ENCODE measurements at regions not wholly inside any gene's neighbourhood (a gene's known extent, or its start where the extent isn't known, plus 50 kb on each side); places are given as distances from the start of the nearest gene placed in this dataset.

DNA sequence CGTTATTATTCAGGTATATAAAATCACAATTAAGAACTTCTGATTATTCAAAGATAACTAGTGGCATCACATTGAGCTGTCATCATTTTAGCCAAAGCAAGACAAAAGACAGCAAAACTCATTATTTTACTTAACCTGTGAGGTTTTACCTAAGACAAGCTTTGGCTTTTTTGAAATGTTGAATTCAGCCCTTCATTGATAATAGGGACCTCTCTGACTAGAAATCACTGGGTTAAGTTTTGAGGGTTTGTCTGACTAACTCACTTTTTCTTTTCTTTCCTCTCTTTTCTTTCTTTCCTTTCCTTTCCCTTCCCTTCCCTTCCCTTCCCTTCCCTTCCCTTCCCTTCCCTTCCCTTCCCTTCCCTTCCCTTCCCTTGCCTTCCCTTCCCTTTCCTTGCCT is 244.2 kb downstream of the GRXCR1 start:
- H3K14ac ChIP-seq (ENCODE audit: low read length) = no peak overlapping the region
- no peak for DNase-seq

DNA sequence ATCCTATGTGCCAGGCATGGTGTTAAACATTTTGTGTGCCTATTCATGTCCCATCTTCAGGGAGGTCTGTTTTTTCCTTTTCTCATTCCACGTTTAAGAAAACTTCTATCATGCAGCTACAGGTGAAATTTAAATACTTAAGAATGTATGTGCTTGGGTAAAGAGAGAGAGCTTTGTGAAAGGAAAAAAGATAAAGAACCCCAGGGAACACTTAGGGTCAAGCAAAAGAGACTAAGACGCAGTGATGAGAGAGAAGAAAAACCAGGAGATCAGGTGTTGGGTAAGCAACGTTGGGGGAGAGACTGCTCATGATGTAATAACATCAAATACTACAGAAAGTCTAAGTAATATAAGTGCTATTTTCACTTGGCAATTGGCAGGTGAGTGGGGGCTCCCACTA is 253.7 kb downstream of the GRXCR1 start:
- no peak for DNase-seq
- Histone ChIP-seq H3K9ac (ENCODE audit: low read length) (no peak overlapping the region), H3K79me2 (ENCODE audit: control insufficient read depth, insufficient read depth, low read length, poor library complexity) (no peaks in the 10 kb centered on the region), H2BK12ac (ENCODE audit: low read length) (no peak overlapping the region), H3K36me3 (ENCODE audit: control insufficient read depth in 1 of 2, insufficient read depth in 2 of 2, low read length in 2 of 2) (no peaks in the 10 kb centered on the region), H4K91ac (ENCODE audit: low read depth, low read length) (no peak overlapping the region), H3K9me3 (ENCODE audit: insufficient read depth, low read depth, low read length) (no peaks in the 10 kb centered on the region), H2AK5ac (ENCODE audit: low read length) (no peak overlapping the region), H3K4ac (ENCODE audit: low read depth, low read length) (no peak overlapping the region), H3K4me3 (ENCODE audit: low read depth, low read length) (no peak overlapping the region), H3K18ac (ENCODE audit: low read length) (no peak overlapping the region), H2BK5ac (ENCODE audit: low read depth, low read length, poor library complexity) (no peak overlapping the region), H2AFZ (ENCODE audit: insufficient read depth, low read length, poor library complexity) (no peak overlapping the region), H3K23ac (ENCODE audit: low read length) (no peak overlapping the region), H3K4me2 (ENCODE audit: low read length) (no peak overlapping the region), H3K14ac (ENCODE audit: low read length) (no peak overlapping the region), H3K4me1 (ENCODE audit: control insufficient read depth in 1 of 2, insufficient read depth in 2 of 2, low read length in 2 of 2) (no peaks in the 10 kb centered on the region), H3K27ac (ENCODE audit: low read depth, low read length) (no peak overlapping the region), H3K79me1 (ENCODE audit: low read length) (no peaks in the 10 kb centered on the region), H4K8ac (ENCODE audit: low read depth, low read length) (no peak overlapping the region), H4K12ac (ENCODE audit: low read depth, low read length) (no peak overlapping the region), H2BK120ac (ENCODE audit: insufficient read depth, low read length, poor library complexity) (no peak overlapping the region), H3K27me3 (ENCODE audit: insufficient read depth, low read length) (no peaks in the 10 kb centered on the region)
- WGBS (ENCODE audit: extremely low coverage, insufficient coverage, insufficient read length) = no CpG with 5 or more reads among the region's 3 CpGs

More for the DNA sequence above, 244.2 kb downstream of the GRXCR1 start:
- Histone ChIP-seq H4K91ac (ENCODE audit: low read depth, low read length) (no peak overlapping the region), H3K4me2 (ENCODE audit: low read length) (no peak overlapping the region), H3K18ac (ENCODE audit: low read length) (no peak overlapping the region), H3K9me3 (ENCODE audit: insufficient read depth, low read depth, low read length) (no peaks in the 10 kb centered on the region), H3K79me2 (ENCODE audit: control insufficient read depth, insufficient read depth, low read length, poor library complexity) (no peaks in the 10 kb centered on the region), H3K9ac (ENCODE audit: low read length) (no peak overlapping the region), H3K4me1 (ENCODE audit: control insufficient read depth in 1 of 2, insufficient read depth in 2 of 2, low read length in 2 of 2) (no peaks in the 10 kb centered on the region), H3K36me3 (ENCODE audit: control insufficient read depth in 1 of 2, insufficient read depth in 2 of 2, low read length in 2 of 2) (no peaks in the 10 kb centered on the region), H4K12ac (ENCODE audit: low read depth, low read length) (no peak overlapping the region), H3K79me1 (ENCODE audit: low read length) (no peaks in the 10 kb centered on the region), H3K4ac (ENCODE audit: low read depth, low read length) (no peak overlapping the region), H2BK5ac (ENCODE audit: low read depth, low read length, poor library complexity) (no peak overlapping the region), H3K27me3 (ENCODE audit: insufficient read depth, low read length) (no peaks in the 10 kb centered on the region), H2AK5ac (ENCODE audit: low read length) (no peak overlapping the region), H3K4me3 (ENCODE audit: low read depth, low read length) (no peak overlapping the region), H3K23ac (ENCODE audit: low read length) (no peak overlapping the region), H2BK12ac (ENCODE audit: low read length) (no peak overlapping the region), H3K27ac (ENCODE audit: low read depth, low read length) (no peak overlapping the region), H2AFZ (ENCODE audit: insufficient read depth, low read length, poor library complexity) (no peak overlapping the region), H2BK120ac (ENCODE audit: insufficient read depth, low read length, poor library complexity) (no peak overlapping the region), H4K8ac (ENCODE audit: low read depth, low read length) (no peak overlapping the region)
- no CpG with 5 or more reads among the region's 1 CpG for WGBS (ENCODE audit: extremely low coverage, insufficient coverage, insufficient read length)

DNA sequence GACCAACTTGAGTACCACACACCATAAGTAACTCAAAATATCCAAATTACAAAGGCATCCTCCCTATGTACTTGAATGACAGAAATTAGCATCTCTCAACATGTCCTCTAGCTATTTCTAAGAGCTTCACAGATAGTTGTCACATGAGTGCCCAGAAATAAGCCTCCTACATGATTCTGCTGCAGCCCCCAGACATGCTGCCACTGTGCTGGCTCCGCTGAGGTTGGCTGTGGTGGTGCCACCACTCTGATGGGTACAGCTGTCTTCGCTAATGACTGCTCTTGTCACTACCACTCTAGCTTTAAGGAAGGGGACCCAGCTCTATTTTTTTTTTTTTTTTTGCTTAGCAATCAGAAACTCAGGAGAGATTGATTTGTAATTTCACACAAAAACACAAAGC is 256.0 kb downstream of the GRXCR1 start:
- H3K27me3 ChIP-seq (ENCODE audit: insufficient read depth, low read length) = no peaks in the 10 kb centered on the region
- H3K14ac ChIP-seq (ENCODE audit: low read length) = no peak overlapping the region
- no peak overlapping the region for H3K4ac ChIP-seq (ENCODE audit: low read depth, low read length)
- H3K9ac ChIP-seq (ENCODE audit: low read length) = no peak overlapping the region
- H3K4me3 ChIP-seq (ENCODE audit: low read depth, low read length) = no peak overlapping the region
- no peak overlapping the region for H2BK120ac ChIP-seq (ENCODE audit: insufficient read depth, low read length, poor library complexity)
- H3K4me1 ChIP-seq (ENCODE audit: control insufficient read depth in 1 of 2, insufficient read depth in 2 of 2, low read length in 2 of 2) = no peaks in the 10 kb centered on the region
- no peaks in the 10 kb centered on the region for H3K79me1 ChIP-seq (ENCODE audit: low read length)
- H3K36me3 ChIP-seq (ENCODE audit: control insufficient read depth in 1 of 2, insufficient read depth in 2 of 2, low read length in 2 of 2) = no peaks in the 10 kb centered on the region
- H3K79me2 ChIP-seq (ENCODE audit: control insufficient read depth, insufficient read depth, low read length, poor library complexity) = no peaks in the 10 kb centered on the region
- no peak for DNase-seq
- no peak overlapping the region for H3K27ac ChIP-seq (ENCODE audit: low read depth, low read length)
- no peak overlapping the region for H2AFZ ChIP-seq (ENCODE audit: insufficient read depth, low read length, poor library complexity)
- no peaks in the 10 kb centered on the region for H3K9me3 ChIP-seq (ENCODE audit: insufficient read depth, low read depth, low read length)
- no peak overlapping the region for H4K91ac ChIP-seq (ENCODE audit: low read depth, low read length)
- H4K8ac ChIP-seq (ENCODE audit: low read depth, low read length) = no peak overlapping the region
- no peak overlapping the region for H3K4me2 ChIP-seq (ENCODE audit: low read length)
- H3K23ac ChIP-seq (ENCODE audit: low read length) = no peak overlapping the region
- H3K18ac ChIP-seq (ENCODE audit: low read length) = no peak overlapping the region
- no peak overlapping the region for H4K12ac ChIP-seq (ENCODE audit: low read depth, low read length)
- WGBS (ENCODE audit: extremely low coverage, insufficient coverage, insufficient read length) = no CpG with 5 or more reads among the region's 2 CpGs
- H2AK5ac ChIP-seq (ENCODE audit: low read length) = no peak overlapping the region
- no peak overlapping the region for H2BK12ac ChIP-seq (ENCODE audit: low read length)
- H2BK5ac ChIP-seq (ENCODE audit: low read depth, low read length, poor library complexity) = no peak overlapping the region

DNA sequence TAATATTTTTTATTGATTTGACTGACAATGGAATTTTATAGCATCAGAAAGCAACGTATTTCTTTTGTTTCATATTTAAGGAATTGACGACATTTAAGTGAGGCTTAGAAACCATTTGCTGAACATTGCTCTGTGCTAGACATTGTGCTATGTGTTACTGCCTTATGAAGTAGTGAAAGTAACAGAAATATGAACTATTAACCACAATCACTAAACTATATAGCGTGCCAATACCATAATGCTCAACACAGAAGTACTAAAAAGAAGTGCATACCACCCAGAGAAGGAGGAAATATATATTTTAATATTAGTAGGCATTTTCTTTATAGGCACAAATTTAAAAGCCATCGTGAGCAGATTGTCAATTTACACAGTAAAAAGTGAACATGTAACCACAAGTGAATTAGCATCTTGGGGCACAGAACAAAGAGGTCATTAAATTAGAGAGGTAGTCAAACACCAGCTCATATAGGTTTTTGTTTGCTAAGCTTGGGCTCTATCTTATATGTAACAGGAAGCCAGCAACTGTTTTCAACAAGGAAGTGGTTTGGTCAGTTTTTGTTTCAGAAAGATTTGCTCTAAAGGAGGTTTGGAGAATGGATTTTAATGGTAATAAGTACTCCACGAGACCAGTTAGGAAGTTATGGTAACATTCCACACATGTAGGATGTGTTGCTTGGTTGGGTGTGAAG is 270.7 kb downstream of the GRXCR1 start:
- H3K4me2 ChIP-seq (ENCODE audit: low read length) = no peak overlapping the region
- H3K14ac ChIP-seq (ENCODE audit: low read length) = no peak overlapping the region
- H3K79me2 ChIP-seq (ENCODE audit: control insufficient read depth, insufficient read depth, low read length, poor library complexity) = no peaks in the 10 kb centered on the region
- no peak overlapping the region for H3K4ac ChIP-seq (ENCODE audit: low read depth, low read length)
- H3K27me3 ChIP-seq (ENCODE audit: insufficient read depth, low read length) = no peaks in the 10 kb centered on the region
- no peak overlapping the region for H3K23ac ChIP-seq (ENCODE audit: low read length)
- H2AFZ ChIP-seq (ENCODE audit: insufficient read depth, low read length, poor library complexity) = no peak overlapping the region
- no peak overlapping the region for H4K91ac ChIP-seq (ENCODE audit: low read depth, low read length)
- no peaks in the 10 kb centered on the region for H3K79me1 ChIP-seq (ENCODE audit: low read length)
- DNase-seq = no peak
- no peak overlapping the region for H2BK120ac ChIP-seq (ENCODE audit: insufficient read depth, low read length, poor library complexity)
- no peak overlapping the region for H4K8ac ChIP-seq (ENCODE audit: low read depth, low read length)
- no peaks in the 10 kb centered on the region for H3K36me3 ChIP-seq (ENCODE audit: control insufficient read depth in 1 of 2, insufficient read depth in 2 of 2, low read length in 2 of 2)
- no peak overlapping the region for H2BK5ac ChIP-seq (ENCODE audit: low read depth, low read length, poor library complexity)
- no peaks in the 10 kb centered on the region for H3K9me3 ChIP-seq (ENCODE audit: insufficient read depth, low read depth, low read length)
- H2BK12ac ChIP-seq (ENCODE audit: low read length) = no peak overlapping the region
- H4K12ac ChIP-seq (ENCODE audit: low read depth, low read length) = no peak overlapping the region
- H3K4me3 ChIP-seq (ENCODE audit: low read depth, low read length) = no peak overlapping the region
- no peak overlapping the region for H2AK5ac ChIP-seq (ENCODE audit: low read length)
- no peak overlapping the region for H3K18ac ChIP-seq (ENCODE audit: low read length)
- WGBS (ENCODE audit: extremely low coverage, insufficient coverage, insufficient read length) = no CpG with 5 or more reads among the region's 5 CpGs
- H3K27ac ChIP-seq (ENCODE audit: low read depth, low read length) = no peak overlapping the region
- H3K4me1 ChIP-seq (ENCODE audit: control insufficient read depth in 1 of 2, insufficient read depth in 2 of 2, low read length in 2 of 2) = no peaks in the 10 kb centered on the region
- no peak overlapping the region for H3K9ac ChIP-seq (ENCODE audit: low read length)

Data from trophoblast cell (in vitro differentiated cells and primary cell).